ENCODE measurements at regions not wholly inside any gene's neighbourhood (a gene's known extent, or its start where the extent isn't known, plus 50 kb on each side); places are given as distances from the start of the nearest gene placed in this dataset.

DNA sequence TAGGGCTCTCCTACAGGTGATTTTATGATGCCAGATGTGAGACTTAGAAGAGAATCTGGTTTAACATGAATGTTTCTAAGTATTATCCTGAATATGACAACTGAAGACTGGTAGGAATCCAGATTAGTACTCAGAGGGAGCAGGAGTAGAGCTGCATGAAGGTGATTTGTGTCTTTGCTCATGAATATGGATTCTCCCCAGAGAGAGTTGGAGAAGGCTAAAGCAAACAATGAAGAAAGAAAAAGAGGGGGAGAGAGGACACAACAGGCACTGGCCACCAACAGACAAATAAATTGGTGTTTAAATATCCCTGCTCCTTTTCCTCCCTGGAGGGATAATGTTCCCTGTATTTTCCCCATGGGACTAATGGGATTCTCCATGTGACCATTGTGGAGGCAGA lies 427.0 kb upstream of the KLF12 start:
- TF ChIP-seq, protein P1, sequence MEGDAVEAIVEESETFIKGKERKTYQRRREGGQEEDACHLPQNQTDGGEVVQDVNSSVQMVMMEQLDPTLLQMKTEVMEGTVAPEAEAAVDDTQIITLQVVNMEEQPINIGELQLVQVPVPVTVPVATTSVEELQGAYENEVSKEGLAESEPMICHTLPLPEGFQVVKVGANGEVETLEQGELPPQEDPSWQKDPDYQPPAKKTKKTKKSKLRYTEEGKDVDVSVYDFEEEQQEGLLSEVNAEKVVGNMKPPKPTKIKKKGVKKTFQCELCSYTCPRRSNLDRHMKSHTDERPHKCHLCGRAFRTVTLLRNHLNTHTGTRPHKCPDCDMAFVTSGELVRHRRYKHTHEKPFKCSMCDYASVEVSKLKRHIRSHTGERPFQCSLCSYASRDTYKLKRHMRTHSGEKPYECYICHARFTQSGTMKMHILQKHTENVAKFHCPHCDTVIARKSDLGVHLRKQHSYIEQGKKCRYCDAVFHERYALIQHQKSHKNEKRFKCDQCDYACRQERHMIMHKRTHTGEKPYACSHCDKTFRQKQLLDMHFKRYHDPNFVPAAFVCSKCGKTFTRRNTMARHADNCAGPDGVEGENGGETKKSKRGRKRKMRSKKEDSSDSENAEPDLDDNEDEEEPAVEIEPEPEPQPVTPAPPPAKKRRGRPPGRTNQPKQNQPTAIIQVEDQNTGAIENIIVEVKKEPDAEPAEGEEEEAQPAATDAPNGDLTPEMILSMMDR (conservative IDR thresholded peaks at IDR 0.05 in 1 of 2, IDR thresholded peaks at IDR 0.05 in 1 of 2; ENCODE audit: low read depth in 1 of 2, low read length in 2 of 2) = no peak
- no peak for TF ChIP-seq EZH2 (IDR thresholded peaks at IDR 0.05; ENCODE audit: low read length, missing control alignments)

Data from fibroblast of lung (primary cell).